ENCODE measurements at regions not wholly inside any gene's neighbourhood (a gene's known extent, or its start where the extent isn't known, plus 50 kb on each side); places are given as distances from the start of the nearest gene placed in this dataset.

- H3K4me3 ChIP-seq = no peak overlapping the region
- ATAC-seq = no peak
- no peak for DNase-seq
- intact Hi-C loops (cut with DNase I) = no loop called here
- no peaks in the 10 kb centered on the region for H3K4me1 ChIP-seq
- TF ChIP-seq, protein P1, sequence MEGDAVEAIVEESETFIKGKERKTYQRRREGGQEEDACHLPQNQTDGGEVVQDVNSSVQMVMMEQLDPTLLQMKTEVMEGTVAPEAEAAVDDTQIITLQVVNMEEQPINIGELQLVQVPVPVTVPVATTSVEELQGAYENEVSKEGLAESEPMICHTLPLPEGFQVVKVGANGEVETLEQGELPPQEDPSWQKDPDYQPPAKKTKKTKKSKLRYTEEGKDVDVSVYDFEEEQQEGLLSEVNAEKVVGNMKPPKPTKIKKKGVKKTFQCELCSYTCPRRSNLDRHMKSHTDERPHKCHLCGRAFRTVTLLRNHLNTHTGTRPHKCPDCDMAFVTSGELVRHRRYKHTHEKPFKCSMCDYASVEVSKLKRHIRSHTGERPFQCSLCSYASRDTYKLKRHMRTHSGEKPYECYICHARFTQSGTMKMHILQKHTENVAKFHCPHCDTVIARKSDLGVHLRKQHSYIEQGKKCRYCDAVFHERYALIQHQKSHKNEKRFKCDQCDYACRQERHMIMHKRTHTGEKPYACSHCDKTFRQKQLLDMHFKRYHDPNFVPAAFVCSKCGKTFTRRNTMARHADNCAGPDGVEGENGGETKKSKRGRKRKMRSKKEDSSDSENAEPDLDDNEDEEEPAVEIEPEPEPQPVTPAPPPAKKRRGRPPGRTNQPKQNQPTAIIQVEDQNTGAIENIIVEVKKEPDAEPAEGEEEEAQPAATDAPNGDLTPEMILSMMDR (IDR thresholded peaks at IDR 0.05) = no peak
- no peaks in the 10 kb centered on the region for H3K36me3 ChIP-seq
- H3K27ac ChIP-seq = no peak overlapping the region
- no peaks in the 10 kb centered on the region for H3K9me3 ChIP-seq
- H3K27me3 ChIP-seq (ENCODE audit: low read depth) = no peaks in the 10 kb centered on the region
These were observed 719.1 kb downstream of the CD109 start for GRCh38 chr6:74415056-74415455.

- Histone ChIP-seq H3K4me1 (no peaks in the 10 kb centered on the region), H3K9me3 (no peaks in the 10 kb centered on the region), H3K36me3 (no peaks in the 10 kb centered on the region), H3K4me3 (no peak overlapping the region), H3K27ac (no peak overlapping the region), H3K27me3 (ENCODE audit: low read depth) (no peaks in the 10 kb centered on the region)
- DNase-seq (no peak), ATAC-seq (no peak)
- intact Hi-C loops (cut with DNase I) = no loop called here
- TF ChIP-seq, protein P1 (IDR thresholded peaks at IDR 0.05) = no peak
These were observed 714.6 kb downstream of the CD109 start for GRCh38 chr6:74410630-74411029.

GRCh38 chr6:74409447-74409846 is 713.4 kb downstream of the CD109 start:
- Histone ChIP-seq H3K4me1 (no peaks in the 10 kb centered on the region), H3K9me3 (no peaks in the 10 kb centered on the region), H3K4me3 (no peak overlapping the region), H3K36me3 (no peaks in the 10 kb centered on the region), H3K27me3 (ENCODE audit: low read depth) (no peaks in the 10 kb centered on the region), H3K27ac (no peak overlapping the region)
- DNase-seq (no peak), ATAC-seq (peak in 1 of 2 donors; percentile 72)
- TF ChIP-seq, protein P1 (IDR thresholded peaks at IDR 0.05) = peak; percentile 33
- intact Hi-C loops (cut with DNase I) = no loop called here

- Histone ChIP-seq H3K27ac (no peak overlapping the region), H3K4me1 (no peaks in the 10 kb centered on the region), H3K27me3 (ENCODE audit: low read depth) (no peaks in the 10 kb centered on the region), H3K4me3 (no peak overlapping the region), H3K9me3 (no peaks in the 10 kb centered on the region), H3K36me3 (no peaks in the 10 kb centered on the region)
- intact Hi-C loops (cut with DNase I) = no loop called here
- TF ChIP-seq, protein P1 (IDR thresholded peaks at IDR 0.05) = no peak
- ATAC-seq = no peak
- no peak for DNase-seq
These were observed 712.8 kb downstream of the CD109 start for GRCh38 chr6:74408844-74409243.

DNA sequence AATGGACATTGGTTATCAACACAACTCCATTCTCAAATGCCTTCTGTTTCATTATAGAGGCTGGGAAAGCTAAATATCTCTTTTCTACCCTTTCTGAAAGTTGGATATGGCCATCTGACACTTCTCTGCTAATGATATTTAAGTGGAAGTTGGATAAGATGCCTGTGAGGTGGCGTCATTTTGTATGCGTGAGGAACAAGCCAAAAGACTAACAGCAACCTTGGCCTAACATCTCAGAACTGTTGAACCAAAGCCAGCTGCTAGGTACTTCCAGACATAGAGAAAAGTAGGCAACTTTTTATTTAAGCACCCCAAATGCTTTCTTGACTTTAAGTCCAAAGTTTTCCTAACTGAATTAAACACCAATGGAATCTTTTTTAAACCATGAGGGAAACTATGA is 708.4 kb downstream of the CD109 start:
- ATAC-seq = no peak

More for the DNA sequence above, 708.4 kb downstream of the CD109 start:
- no peaks in the 10 kb centered on the region for H3K36me3 ChIP-seq
- TF ChIP-seq, protein P1 (IDR thresholded peaks at IDR 0.05) = no peak
- H3K9me3 ChIP-seq = no peaks in the 10 kb centered on the region
- no peak overlapping the region for H3K27ac ChIP-seq
- H3K4me1 ChIP-seq = no peaks in the 10 kb centered on the region
- no peaks in the 10 kb centered on the region for H3K27me3 ChIP-seq (ENCODE audit: low read depth)
- intact Hi-C loops (cut with DNase I) = no loop called here
- DNase-seq = no peak
- H3K4me3 ChIP-seq = no peak overlapping the region
